ENCODE measurements at regions not wholly inside any gene's neighbourhood (a gene's known extent, or its start where the extent isn't known, plus 50 kb on each side); places are given as distances from the start of the nearest gene placed in this dataset.

GRCh38 chr6:56741472-56741871 is 98.8 kb upstream of the DST start:
- TF ChIP-seq ZNF639 (CRISPR knock-in tag; conservative IDR thresholded peaks at IDR 0.05): no peak
- TF ChIP-seq REST (IDR thresholded peaks at IDR 0.05; ENCODE audit: borderline replicate concordance in 1 of 2, low read depth in 1 of 2, low read length in 2 of 2): no peak
- no peak for TF ChIP-seq CTCF (CRISPR knock-in tag; IDR thresholded peaks at IDR 0.05)
- no peak for TF ChIP-seq RAD21 (CRISPR knock-in tag; IDR thresholded peaks at IDR 0.05)
- TF ChIP-seq CREB1 (IDR thresholded peaks at IDR 0.05): no peak
- TF ChIP-seq CREB1 (CRISPR knock-in tag; IDR thresholded peaks at IDR 0.05): no peak

Measured in HepG2 (cell line).